ENCODE measurements at regions not wholly inside any gene's neighbourhood (a gene's known extent, or its start where the extent isn't known, plus 50 kb on each side); places are given as distances from the start of the nearest gene placed in this dataset.

GRCh38 chr9:7376213-7376612 lies 423.4 kb downstream of the DMAC1 start:
- no peaks in the 10 kb centered on the region for H3K27me3 ChIP-seq
- no peak overlapping the region for H3K9ac ChIP-seq
- H3K4me2 ChIP-seq: no peak overlapping the region
- H3K27ac ChIP-seq: no peak overlapping the region
- TF ChIP-seq Cebpa-rat (IDR thresholded peaks at IDR 0.05): no peak
- H3K9me3 ChIP-seq (replicated peaks in 1 of 11): peaks cover 0 to 16% (median 0%) of the 10 kb centered on the region in 11 experiments; a peak in 4 of 22 replicates
- H3K4me1 ChIP-seq: peaks cover 0 to 4% (median 0%) of the 10 kb centered on the region in 10 experiments; a peak in 4 of 20 replicates
- no peaks in the 10 kb centered on the region for H4K20me1 ChIP-seq
- H3K36me3 ChIP-seq: no peaks in the 10 kb centered on the region
- no peak overlapping the region for H3K4me3 ChIP-seq

DNA sequence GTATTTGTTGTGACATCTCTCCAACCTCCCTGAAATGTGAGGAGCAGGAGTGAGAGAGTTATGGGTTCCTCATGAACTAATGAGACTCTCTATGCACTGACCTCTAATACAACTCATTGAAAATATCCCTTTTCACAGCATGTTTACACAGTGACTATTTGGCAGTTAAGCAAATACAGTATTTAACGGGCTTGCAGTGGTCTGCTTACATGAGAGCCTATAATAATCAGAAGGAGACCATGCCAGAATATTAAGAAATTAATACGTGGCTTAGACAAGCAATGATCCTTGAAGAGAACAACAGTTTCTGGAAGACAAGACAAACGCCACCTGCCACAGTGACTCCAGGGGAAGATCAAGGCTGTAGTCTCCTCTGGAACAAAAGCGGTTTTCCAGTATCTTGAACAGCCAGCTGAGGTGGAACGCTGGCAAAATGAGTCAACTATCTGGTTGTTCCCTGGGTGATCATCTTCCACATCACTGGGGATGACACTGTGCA lies 424.5 kb downstream of the DMAC1 start:
- H3K4me3 ChIP-seq: no peak overlapping the region

GRCh38 chr9:7370988-7371387 lies 428.6 kb downstream of the DMAC1 start:
- H3K27ac ChIP-seq: peak overlapping the region in 2 of 11 experiments; percentile 10 to 33; a peak in 3 of 22 replicates

More for the DNA sequence above, 424.5 kb downstream of the DMAC1 start:
- Histone ChIP-seq H3K9me3 (replicated peaks in 1 of 11) (peaks cover 0 to 16% (median 0%) of the 10 kb centered on the region in 11 experiments; a peak in 4 of 22 replicates), H3K36me3 (no peaks in the 10 kb centered on the region), H3K4me1 (peaks cover 0 to 16% (median 0%) of the 10 kb centered on the region in 10 experiments; a peak in 7 of 20 replicates), H3K27me3 (no peaks in the 10 kb centered on the region), H3K4me2 (no peak overlapping the region), H3K27ac (no peak overlapping the region), H3K9ac (no peak overlapping the region), H4K20me1 (no peaks in the 10 kb centered on the region)
- TF ChIP-seq Cebpa-rat (IDR thresholded peaks at IDR 0.05): no peak

GRCh38 chr9:7370381-7370780 lies 429.2 kb downstream of the DMAC1 start:
- Histone ChIP-seq H3K4me2 (peak overlapping the region in 3 of 11 experiments; percentile 8 to 78 (median 78); a peak in 5 of 22 replicates), H3K27me3 (no peaks in the 10 kb centered on the region), H3K4me1 (peaks cover 0 to 54% (median 22%) of the 10 kb centered on the region in 10 experiments; a peak in 13 of 20 replicates), H3K9me3 (replicated peaks in 1 of 11) (no peaks in the 10 kb centered on the region), H3K27ac (no peak overlapping the region; a peak in 2 of 22 replicates), H3K4me3 (no peak overlapping the region), H3K9ac (no peak overlapping the region), H3K36me3 (no peaks in the 10 kb centered on the region), H4K20me1 (no peaks in the 10 kb centered on the region)
- TF ChIP-seq Cebpa-rat (IDR thresholded peaks at IDR 0.05): no peak

More at GRCh38 chr9:7370988-7371387, 428.6 kb downstream of the DMAC1 start:
- H3K9ac ChIP-seq: no peak overlapping the region
- no peaks in the 10 kb centered on the region for H3K27me3 ChIP-seq
- peaks cover 0 to 4% (median 0%) of the 10 kb centered on the region in 11 experiments; a peak in 3 of 22 replicates for H3K9me3 ChIP-seq (replicated peaks in 1 of 11)
- peaks cover 0 to 54% (median 22%) of the 10 kb centered on the region in 10 experiments; a peak in 13 of 20 replicates for H3K4me1 ChIP-seq
- no peaks in the 10 kb centered on the region for H3K36me3 ChIP-seq
- H3K4me2 ChIP-seq: peak overlapping the region in 3 of 11 experiments; percentile 8 to 78 (median 78); a peak in 5 of 22 replicates
- TF ChIP-seq Cebpa-rat (IDR thresholded peaks at IDR 0.05): no peak
- H4K20me1 ChIP-seq: no peaks in the 10 kb centered on the region
- no peak overlapping the region for H3K4me3 ChIP-seq

- Histone ChIP-seq H3K4me1 (peaks cover 0 to 54% (median 22%) of the 10 kb centered on the region in 10 experiments; a peak in 13 of 20 replicates), H3K27ac (peak overlapping the region in 7 of 11 experiments; percentile 44 to 72 (median 56); a peak in 11 of 22 replicates), H3K9ac (peak overlapping the region in 1 of 11 experiments; percentile 34; a peak in 1 of 22 replicates), H3K4me3 (no peak overlapping the region), H3K36me3 (no peaks in the 10 kb centered on the region), H3K4me2 (peak overlapping the region in 7 of 11 experiments; percentile 54 to 78 (median 61); a peak in 12 of 22 replicates), H3K9me3 (replicated peaks in 1 of 11) (no peaks in the 10 kb centered on the region), H3K27me3 (no peaks in the 10 kb centered on the region), H4K20me1 (no peaks in the 10 kb centered on the region)
- TF ChIP-seq Cebpa-rat (IDR thresholded peaks at IDR 0.05): peak in 1 of 11 experiments; percentile 21; a peak in 2 of 22 replicates
Measured at GRCh38 chr9:7369384-7369821, 430.2 kb downstream of the DMAC1 start.

DNA sequence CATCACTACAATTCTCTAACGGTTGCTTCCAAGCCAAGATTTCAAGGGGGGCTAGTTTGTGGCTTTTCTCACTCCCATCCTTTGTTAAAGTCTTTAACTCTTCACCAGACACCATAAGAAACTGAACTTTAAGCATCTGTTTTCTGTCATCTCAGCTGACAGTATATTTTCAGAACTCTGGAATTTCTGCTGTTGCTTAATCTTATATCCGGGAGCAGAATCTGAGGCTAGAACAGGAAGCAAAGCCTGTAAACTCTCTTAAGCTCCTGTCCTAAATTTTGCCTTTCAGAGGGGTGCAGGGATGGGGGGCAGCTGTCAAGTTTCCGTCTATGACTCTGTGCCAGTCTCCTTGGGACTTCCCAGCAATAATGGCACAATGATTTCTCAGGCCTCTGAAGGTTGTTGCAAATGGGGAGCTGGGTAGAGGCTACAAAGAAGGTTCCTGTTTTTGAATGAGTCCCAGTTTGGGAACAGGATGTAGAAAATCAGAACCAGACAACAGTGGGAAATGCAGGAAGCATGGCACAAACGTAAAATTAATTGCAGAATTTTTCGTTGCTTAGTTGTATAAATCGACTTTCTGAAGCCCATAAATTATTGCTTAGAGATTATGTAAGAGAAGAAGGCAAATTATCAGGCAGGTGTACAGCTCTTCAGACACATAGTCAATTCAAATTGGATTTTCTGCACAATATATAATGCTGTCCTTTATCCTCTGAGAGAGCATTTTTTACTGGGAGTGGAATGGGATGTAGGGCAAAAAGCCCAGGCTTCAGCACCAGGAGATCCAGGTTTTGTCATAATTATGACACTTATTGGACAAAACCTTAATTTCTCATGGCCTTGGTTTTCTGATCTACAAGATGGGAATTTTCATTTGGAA lies 430.9 kb downstream of the DMAC1 start:
- Histone ChIP-seq H3K9me3 (replicated peaks in 1 of 11) (no peaks in the 10 kb centered on the region), H3K9ac (peak overlapping the region in 4 of 11 experiments; percentile 1 to 41 (median 30); a peak in 4 of 22 replicates), H4K20me1 (no peaks in the 10 kb centered on the region), H3K4me1 (peaks cover 0 to 54% (median 22%) of the 10 kb centered on the region in 10 experiments; a peak in 13 of 20 replicates), H3K27ac (peak overlapping the region in 8 of 11 experiments; percentile 7 to 72 (median 54); a peak in 15 of 22 replicates), H3K4me3 (0 out of 20 replicates have a peak overlapping the region, but pooled peaks of 1 of the 10 experiments have one; percentile 12), H3K36me3 (no peaks in the 10 kb centered on the region), H3K4me2 (peak overlapping the region in 10 of 11 experiments; percentile 7 to 78 (median 57); a peak in 17 of 22 replicates), H3K27me3 (no peaks in the 10 kb centered on the region)
- TF ChIP-seq Cebpa-rat (IDR thresholded peaks at IDR 0.05): peak in 5 of 11 experiments; percentile 17 to 68 (median 49); a peak in 8 of 22 replicates

GRCh38 chr9:7367726-7368125 lies 431.9 kb downstream of the DMAC1 start:
- Histone ChIP-seq H3K4me1 (peaks cover 0 to 54% (median 22%) of the 10 kb centered on the region in 10 experiments; a peak in 13 of 20 replicates), H3K4me3 (no peak overlapping the region), H3K27ac (peak overlapping the region in 7 of 11 experiments; percentile 40 to 72 (median 56); a peak in 11 of 22 replicates), H3K36me3 (no peaks in the 10 kb centered on the region), H3K9ac (peak overlapping the region in 1 of 11 experiments; percentile 40; a peak in 1 of 22 replicates), H3K27me3 (no peaks in the 10 kb centered on the region), H3K4me2 (peak overlapping the region in 4 of 11 experiments; percentile 24 to 78 (median 50); a peak in 5 of 22 replicates), H3K9me3 (replicated peaks in 1 of 11) (no peaks in the 10 kb centered on the region), H4K20me1 (no peaks in the 10 kb centered on the region)
- TF ChIP-seq Cebpa-rat (IDR thresholded peaks at IDR 0.05): no peak

- Histone ChIP-seq H3K9me3 (replicated peaks in 1 of 11) (peaks cover 0 to 8% (median 0%) of the 10 kb centered on the region in 11 experiments; a peak in 1 of 22 replicates), H3K4me1 (peaks cover 0 to 50% (median 22%) of the 10 kb centered on the region in 10 experiments; a peak in 13 of 20 replicates), H3K27me3 (no peaks in the 10 kb centered on the region), H3K27ac (0 out of 22 replicates have a peak overlapping the region, but pooled peaks of 1 of the 11 experiments have one; percentile 23), H4K20me1 (no peaks in the 10 kb centered on the region), H3K36me3 (no peaks in the 10 kb centered on the region), H3K9ac (no peak overlapping the region), H3K4me2 (peak overlapping the region in 1 of 11 experiments; percentile 15; a peak in 1 of 22 replicates), H3K4me3 (no peak overlapping the region)
- TF ChIP-seq Cebpa-rat (IDR thresholded peaks at IDR 0.05): no peak
Measured at GRCh38 chr9:7366121-7366520, 433.5 kb downstream of the DMAC1 start.

Data from BLaER1 treated with 17β-estradiol and CSF1 and Interleukin-3, amounts not matched to agents 10 nM and 100 nM (cell line).